ENCODE measurements at regions not wholly inside any gene's neighbourhood (a gene's known extent, or its start where the extent isn't known, plus 50 kb on each side); places are given as distances from the start of the nearest gene placed in this dataset.

- H3K4me1 ChIP-seq (ENCODE audit: control insufficient read depth, insufficient read depth, low read length): peaks cover 4% of the 10 kb centered on the region; the same call in 1 of the 2 replicates
- ChIA-PET CTCF (interaction anchor here (0.5 kb wide), 1 partner anchor 20 kb away, joined by 3 read pairs; no protein-coding TSS in a partner anchor), POLR2A (no interaction called here)
- no peaks in the 10 kb centered on the region for H3K9me3 ChIP-seq (ENCODE audit: control insufficient read depth, insufficient read depth, low read depth, low read length)
- no peaks in the 10 kb centered on the region for H3K36me3 ChIP-seq (ENCODE audit: control insufficient read depth in 2 of 2, insufficient read depth in 1 of 2, low read length in 2 of 2)
- H3K27ac ChIP-seq (ENCODE audit: extremely low read depth, low read depth, low read length): no peak overlapping the region
- TF ChIP-seq MYNN (tag by site-specific recombination; IDR thresholded peaks at IDR 0.05; ENCODE audit: borderline replicate concordance) (no peak), ZIC2 (tag by site-specific recombination; IDR thresholded peaks at IDR 0.05) (no peak)
- H3K4me3 ChIP-seq (ENCODE audit: low read depth, low read length): no peak overlapping the region
Observed at GRCh38 chr18:43195421-43195820, 79.9 kb upstream of the RIT2 start.

GRCh38 chr18:43193336-43193735 lies 77.9 kb upstream of the RIT2 start:
- CTCF ChIA-PET: no interaction called here
- TF ChIP-seq SETDB1 (IDR thresholded peaks at IDR 0.05; ENCODE audit: insufficient read length, low read length) (no peak), GLI4 (tag by site-specific recombination; IDR thresholded peaks at IDR 0.05) (no peak), ZNF114 (tag by site-specific recombination; IDR thresholded peaks at IDR 0.05) (no peak), TCF7L2 (IDR thresholded peaks at IDR 0.05; ENCODE audit: borderline replicate concordance, low read depth, low read length) (no peak), ZNF660 (tag by site-specific recombination; IDR thresholded peaks at IDR 0.05) (no peak), ZNF18 (tag by site-specific recombination; IDR thresholded peaks at IDR 0.05) (no peak), IKZF3 (tag by site-specific recombination; IDR thresholded peaks at IDR 0.05) (no peak), ZNF2 (tag by site-specific recombination; IDR thresholded peaks at IDR 0.05) (no peak), ZBTB17 (tag by site-specific recombination; IDR thresholded peaks at IDR 0.05) (no peak), PRDM4 (tag by site-specific recombination; IDR thresholded peaks at IDR 0.05) (no peak), GFI1B (tag by site-specific recombination; IDR thresholded peaks at IDR 0.05) (no peak), ZBTB26 (tag by site-specific recombination; optimal IDR thresholded peaks at IDR 0.05) (no peak), ZNF544 (tag by site-specific recombination; IDR thresholded peaks at IDR 0.05) (no peak), ZNF155 (tag by site-specific recombination; IDR thresholded peaks at IDR 0.05) (no peak), ELK4 (IDR thresholded peaks at IDR 0.05; ENCODE audit: borderline replicate concordance, low read depth, low read length) (no peak), FEZF1 (tag by site-specific recombination; IDR thresholded peaks at IDR 0.05) (no peak), ZNF121 (tag by site-specific recombination; IDR thresholded peaks at IDR 0.05) (no peak), ZNF747 (tag by site-specific recombination; IDR thresholded peaks at IDR 0.05) (no peak), ZNF19 (tag by site-specific recombination; IDR thresholded peaks at IDR 0.05; ENCODE audit: low read depth) (no peak)
- no peak overlapping the region for H3K27ac ChIP-seq (ENCODE audit: extremely low read depth, low read depth, low read length)
- H3K36me3 ChIP-seq (ENCODE audit: control insufficient read depth in 2 of 2, insufficient read depth in 1 of 2, low read length in 2 of 2): no peaks in the 10 kb centered on the region
- peaks cover 4% of the 10 kb centered on the region; the same call in 1 of the 2 replicates for H3K4me1 ChIP-seq (ENCODE audit: control insufficient read depth, insufficient read depth, low read length)
- H3K9me3 ChIP-seq (ENCODE audit: control insufficient read depth, insufficient read depth, low read depth, low read length): no peaks in the 10 kb centered on the region
- no peak overlapping the region for H3K4me3 ChIP-seq (ENCODE audit: low read depth, low read length)
- POLR2A ChIA-PET: no interaction called here
